ENCODE measurements at regions not wholly inside any gene's neighbourhood (a gene's known extent, or its start where the extent isn't known, plus 50 kb on each side); places are given as distances from the start of the nearest gene placed in this dataset.

GRCh38 chr21:36532769-36533467 is 53.0 kb upstream of the CLDN14 start:
- Histone ChIP-seq H3K27me3 (ENCODE audit: control insufficient read depth in 5 of 5, insufficient read depth in 4 of 5, low read length in 5 of 5) (peaks cover 0 to 16% (median 9%) of the 10 kb centered on the region in 5 donors), H3K27ac (ENCODE audit: low read depth, low read length) (no peak overlapping the region), H3K9me3 (ENCODE audit: control insufficient read depth in 5 of 5, low read length in 5 of 5) (no peaks in the 10 kb centered on the region), H3K4me1 (ENCODE audit: control insufficient read depth in 5 of 5, insufficient read depth in 5 of 5, low read length in 5 of 5) (no peaks in the 10 kb centered on the region), H3K4me3 (ENCODE audit: low read depth in 1 of 5, low read length in 5 of 5) (no peak overlapping the region), H3K9ac (ENCODE audit: low read length in 5 of 5) (no peak overlapping the region), H3K36me3 (ENCODE audit: control insufficient read depth in 5 of 5, insufficient read depth in 5 of 5, low read length in 5 of 5) (no peaks in the 10 kb centered on the region)

GRCh38 chr21:36533468-36533848 is 53.5 kb upstream of the CLDN14 start:
- Histone ChIP-seq H3K4me1 (ENCODE audit: control insufficient read depth in 5 of 5, insufficient read depth in 5 of 5, low read length in 5 of 5) (no peaks in the 10 kb centered on the region), H3K36me3 (ENCODE audit: control insufficient read depth in 5 of 5, insufficient read depth in 5 of 5, low read length in 5 of 5) (no peaks in the 10 kb centered on the region), H3K27ac (ENCODE audit: low read depth, low read length) (no peak overlapping the region), H3K27me3 (ENCODE audit: control insufficient read depth in 5 of 5, insufficient read depth in 4 of 5, low read length in 5 of 5) (peaks cover 0 to 12% (median 9%) of the 10 kb centered on the region in 5 donors), H3K9ac (ENCODE audit: low read length in 5 of 5) (no peak overlapping the region), H3K9me3 (ENCODE audit: control insufficient read depth in 5 of 5, low read length in 5 of 5) (no peaks in the 10 kb centered on the region), H3K4me3 (ENCODE audit: low read depth in 1 of 5, low read length in 5 of 5) (no peak overlapping the region)

GRCh38 chr21:36534656-36535055 is 54.7 kb upstream of the CLDN14 start:
- no peak overlapping the region for H3K27ac ChIP-seq (ENCODE audit: low read depth, low read length)
- H3K27me3 ChIP-seq (ENCODE audit: control insufficient read depth in 5 of 5, insufficient read depth in 4 of 5, low read length in 5 of 5), result peaks cover 0 to 13% (median 8%) of the 10 kb centered on the region in 5 donors
- no peaks in the 10 kb centered on the region for H3K36me3 ChIP-seq (ENCODE audit: control insufficient read depth in 5 of 5, insufficient read depth in 5 of 5, low read length in 5 of 5)
- H3K9me3 ChIP-seq (ENCODE audit: control insufficient read depth in 5 of 5, low read length in 5 of 5), result no peaks in the 10 kb centered on the region
- no peak overlapping the region for H3K4me3 ChIP-seq (ENCODE audit: low read depth in 1 of 5, low read length in 5 of 5)
- H3K9ac ChIP-seq (ENCODE audit: low read length in 5 of 5), result no peak overlapping the region
- no peaks in the 10 kb centered on the region for H3K4me1 ChIP-seq (ENCODE audit: control insufficient read depth in 5 of 5, insufficient read depth in 5 of 5, low read length in 5 of 5)

GRCh38 chr21:36535618-36536241 is 55.8 kb upstream of the CLDN14 start:
- H3K9ac ChIP-seq (ENCODE audit: low read length in 5 of 5), result no peak overlapping the region
- H3K9me3 ChIP-seq (ENCODE audit: control insufficient read depth in 5 of 5, low read length in 5 of 5), result no peaks in the 10 kb centered on the region
- H3K27me3 ChIP-seq (ENCODE audit: control insufficient read depth in 5 of 5, insufficient read depth in 4 of 5, low read length in 5 of 5), result peaks cover 2 to 13% (median 6%) of the 10 kb centered on the region in 5 donors
- H3K4me1 ChIP-seq (ENCODE audit: control insufficient read depth in 5 of 5, insufficient read depth in 5 of 5, low read length in 5 of 5), result no peaks in the 10 kb centered on the region
- H3K36me3 ChIP-seq (ENCODE audit: control insufficient read depth in 5 of 5, insufficient read depth in 5 of 5, low read length in 5 of 5), result no peaks in the 10 kb centered on the region
- no peak overlapping the region for H3K4me3 ChIP-seq (ENCODE audit: low read depth in 1 of 5, low read length in 5 of 5)
- no peak overlapping the region for H3K27ac ChIP-seq (ENCODE audit: low read depth, low read length)

- Histone ChIP-seq H3K9ac (ENCODE audit: low read length in 5 of 5) (no peak overlapping the region), H3K36me3 (ENCODE audit: control insufficient read depth in 5 of 5, insufficient read depth in 5 of 5, low read length in 5 of 5) (no peaks in the 10 kb centered on the region), H3K4me3 (ENCODE audit: low read depth in 1 of 5, low read length in 5 of 5) (no peak overlapping the region), H3K9me3 (ENCODE audit: control insufficient read depth in 5 of 5, low read length in 5 of 5) (no peaks in the 10 kb centered on the region), H3K4me1 (ENCODE audit: control insufficient read depth in 5 of 5, insufficient read depth in 5 of 5, low read length in 5 of 5) (no peaks in the 10 kb centered on the region), H3K27ac (ENCODE audit: low read depth, low read length) (no peak overlapping the region), H3K27me3 (ENCODE audit: control insufficient read depth in 5 of 5, insufficient read depth in 4 of 5, low read length in 5 of 5) (peaks cover 5 to 25% (median 11%) of the 10 kb centered on the region in 5 donors)
Measured at GRCh38 chr21:36538761-36539160, 58.8 kb upstream of the CLDN14 start.

GRCh38 chr21:36539434-36540150 is 59.7 kb upstream of the CLDN14 start:
- Histone ChIP-seq H3K27ac (ENCODE audit: low read depth, low read length) (no peak overlapping the region), H3K9ac (ENCODE audit: low read length in 5 of 5) (no peak overlapping the region), H3K9me3 (ENCODE audit: control insufficient read depth in 5 of 5, low read length in 5 of 5) (no peaks in the 10 kb centered on the region), H3K36me3 (ENCODE audit: control insufficient read depth in 5 of 5, insufficient read depth in 5 of 5, low read length in 5 of 5) (no peaks in the 10 kb centered on the region), H3K27me3 (ENCODE audit: control insufficient read depth in 5 of 5, insufficient read depth in 4 of 5, low read length in 5 of 5) (peaks cover 5 to 21% (median 13%) of the 10 kb centered on the region in 5 donors), H3K4me3 (ENCODE audit: low read depth in 1 of 5, low read length in 5 of 5) (no peak overlapping the region), H3K4me1 (ENCODE audit: control insufficient read depth in 5 of 5, insufficient read depth in 5 of 5, low read length in 5 of 5) (no peaks in the 10 kb centered on the region)

- Histone ChIP-seq H3K4me1 (ENCODE audit: control insufficient read depth in 5 of 5, insufficient read depth in 5 of 5, low read length in 5 of 5) (peaks cover 0 to 1% (median 0%) of the 10 kb centered on the region in 5 donors), H3K27ac (ENCODE audit: low read depth, low read length) (no peak overlapping the region), H3K36me3 (ENCODE audit: control insufficient read depth in 5 of 5, insufficient read depth in 5 of 5, low read length in 5 of 5) (no peaks in the 10 kb centered on the region), H3K9ac (ENCODE audit: low read length in 5 of 5) (no peak overlapping the region), H3K9me3 (ENCODE audit: control insufficient read depth in 5 of 5, low read length in 5 of 5) (no peaks in the 10 kb centered on the region), H3K4me3 (ENCODE audit: low read depth in 1 of 5, low read length in 5 of 5) (no peak overlapping the region), H3K27me3 (ENCODE audit: control insufficient read depth in 5 of 5, insufficient read depth in 4 of 5, low read length in 5 of 5) (peaks cover 5 to 19% (median 13%) of the 10 kb centered on the region in 5 donors)
Measured at GRCh38 chr21:36540700-36541099, 60.8 kb upstream of the CLDN14 start.

GRCh38 chr21:36541721-36542139 is 61.8 kb upstream of the CLDN14 start:
- Histone ChIP-seq H3K4me3 (ENCODE audit: low read depth in 1 of 5, low read length in 5 of 5) (no peak overlapping the region), H3K9ac (ENCODE audit: low read length in 5 of 5) (no peak overlapping the region), H3K9me3 (ENCODE audit: control insufficient read depth in 5 of 5, low read length in 5 of 5) (no peaks in the 10 kb centered on the region), H3K27ac (ENCODE audit: low read depth, low read length) (no peak overlapping the region), H3K36me3 (ENCODE audit: control insufficient read depth in 5 of 5, insufficient read depth in 5 of 5, low read length in 5 of 5) (no peaks in the 10 kb centered on the region), H3K27me3 (ENCODE audit: control insufficient read depth in 5 of 5, insufficient read depth in 4 of 5, low read length in 5 of 5) (peaks cover 5 to 18% (median 13%) of the 10 kb centered on the region in 5 donors), H3K4me1 (ENCODE audit: control insufficient read depth in 5 of 5, insufficient read depth in 5 of 5, low read length in 5 of 5) (peaks cover 0 to 3% (median 0%) of the 10 kb centered on the region in 5 donors)

GRCh38 chr21:36542312-36543101 is 62.6 kb upstream of the CLDN14 start:
- no peak overlapping the region for H3K9ac ChIP-seq (ENCODE audit: low read length in 5 of 5)
- H3K36me3 ChIP-seq (ENCODE audit: control insufficient read depth in 5 of 5, insufficient read depth in 5 of 5, low read length in 5 of 5), result no peaks in the 10 kb centered on the region
- peaks cover 0 to 3% (median 0%) of the 10 kb centered on the region in 5 donors for H3K4me1 ChIP-seq (ENCODE audit: control insufficient read depth in 5 of 5, insufficient read depth in 5 of 5, low read length in 5 of 5)
- no peaks in the 10 kb centered on the region for H3K9me3 ChIP-seq (ENCODE audit: control insufficient read depth in 5 of 5, low read length in 5 of 5)
- no peak overlapping the region for H3K4me3 ChIP-seq (ENCODE audit: low read depth in 1 of 5, low read length in 5 of 5)
- peaks cover 6 to 18% (median 13%) of the 10 kb centered on the region in 5 donors for H3K27me3 ChIP-seq (ENCODE audit: control insufficient read depth in 5 of 5, insufficient read depth in 4 of 5, low read length in 5 of 5)
- H3K27ac ChIP-seq (ENCODE audit: low read depth, low read length), result no peak overlapping the region

All from subcutaneous abdominal adipose tissue (tissue), 5 donors.